H9 (cell line): ENCODE measurements at regions not wholly inside any gene's neighbourhood (a gene's known extent, or its start where the extent isn't known, plus 50 kb on each side); places are given as distances from the start of the nearest gene placed in this dataset.
"Not testable (repeated sequence)": the region's sequence is repeated elsewhere in the genome, so short reads cannot be mapped to it uniquely, and the experiment has no call there.

Experiments used
- DNase-seq: peaks from one replicate; pipeline ENCODE4 v3.0.0-alpha.2; 2017
- H2AFZ ChIP-seq: one replicate; pipeline ENCODE4 v1.6.1; 2013; ENCODE audit warnings: mild to moderate bottlenecking, low read length, control low read depth, moderate library complexity
- H2AK5ac ChIP-seq: 2 replicates; pipeline ENCODE4 v1.6.1; 2013; ENCODE audit warnings: low read length, control low read depth, mixed read lengths; ENCODE audit not compliant: insufficient read length
- H2BK120ac ChIP-seq: one replicate; pipeline ENCODE4 v1.6.1; 2013; ENCODE audit warnings: low read depth, mild to moderate bottlenecking, low read length, control low read depth, inconsistent platforms; ENCODE audit not compliant: poor library complexity, severe bottlenecking
- H2BK12ac ChIP-seq: 2 replicates; pipeline ENCODE4 v1.6.1; 2013; ENCODE audit warnings: low read length, control low read depth, mixed read lengths, low read depth; ENCODE audit not compliant: insufficient read length
- H2BK15ac ChIP-seq: 2 replicates; pipeline ENCODE4 v1.6.1; 2013; ENCODE audit warnings: low read depth, low read length, control low read depth
- H2BK20ac ChIP-seq: one replicate; pipeline ENCODE4 v1.6.1; 2013; ENCODE audit warnings: low read depth, mild to moderate bottlenecking, low read length, control low read depth, inconsistent platforms; ENCODE audit not compliant: poor library complexity, severe bottlenecking
- H2BK5ac ChIP-seq: 2 replicates; pipeline ENCODE4 v1.6.1; 2013; ENCODE audit warnings: low read length, control low read depth, mixed read lengths; ENCODE audit not compliant: insufficient read length
- H3K14ac ChIP-seq: 2 replicates; pipeline ENCODE4 v1.6.1; 2013; ENCODE audit warnings: low read length, control low read depth; ENCODE audit not compliant: insufficient read depth
- H3K18ac ChIP-seq: 2 replicates; pipeline ENCODE4 v1.6.1; 2013; ENCODE audit warnings: low read depth, mild to moderate bottlenecking, mixed read lengths, low read length, control low read depth; ENCODE audit not compliant: insufficient read length
- H3K23ac ChIP-seq: 2 replicates; pipeline ENCODE4 v1.6.1; 2013; ENCODE audit warnings: low read length, control low read depth, mixed read lengths, low read depth; ENCODE audit not compliant: insufficient read length
- H3K23me2 ChIP-seq: 2 replicates; pipeline ENCODE4 v1.6.1; 2013; ENCODE audit warnings: low read depth, mild to moderate bottlenecking, mixed read lengths, low read length, control low read depth; ENCODE audit not compliant: insufficient read length, poor library complexity, severe bottlenecking
- H3K27ac ChIP-seq: 2 replicates; pipeline ENCODE4 v1.5.1; 2013; ENCODE audit warnings: low read length, control low read depth, mixed read lengths, low read depth; ENCODE audit not compliant: insufficient read length
- H3K27me3 ChIP-seq: 2 replicates; pipeline ENCODE4 v1.6.1; 2013; ENCODE audit warnings: low read length, control low read depth, inconsistent platforms; ENCODE audit not compliant: insufficient read depth
- H3K4ac ChIP-seq: 2 replicates; pipeline ENCODE4 v1.6.1; 2013; ENCODE audit warnings: low read depth, mild to moderate bottlenecking, control low read depth, inconsistent platforms, low read length, moderate library complexity
- H3K4me1 ChIP-seq: 2 replicates; pipeline ENCODE4 v1.6.1; 2013; ENCODE audit warnings: low read length, control low read depth, inconsistent platforms; ENCODE audit not compliant: insufficient read depth
- H3K4me2 ChIP-seq: 2 replicates; pipeline ENCODE4 v1.6.1; 2013; ENCODE audit warnings: low read length, control low read depth, mixed read lengths; ENCODE audit not compliant: insufficient read length, insufficient read depth
- H3K56ac ChIP-seq: 2 replicates; pipeline ENCODE4 v1.6.1; 2013; ENCODE audit warnings: low read depth, mild to moderate bottlenecking, mixed read lengths, low read length, control low read depth; ENCODE audit not compliant: insufficient read length
- H3K79me1 ChIP-seq: 2 replicates; pipeline ENCODE4 v1.6.1; 2013; ENCODE audit warnings: low read depth, mild to moderate bottlenecking, moderate library complexity, low read length, control low read depth, inconsistent platforms; ENCODE audit not compliant: insufficient read depth, poor library complexity, severe bottlenecking
- H3K79me2 ChIP-seq: 2 replicates; pipeline ENCODE4 v1.6.1; 2013; ENCODE audit warnings: low read length, control low read depth, inconsistent platforms; ENCODE audit not compliant: insufficient read depth
- H3K9ac ChIP-seq: 2 replicates; pipeline ENCODE4 v1.6.1; 2013; ENCODE audit warnings: low read length, control low read depth, mixed read lengths; ENCODE audit not compliant: insufficient read length; ENCODE audit errors: extremely low read depth
- H3K9me3 ChIP-seq: one replicate; pipeline ENCODE4 v1.6.1; 2013; ENCODE audit warnings: low read depth, low read length, inconsistent platforms; ENCODE audit not compliant: control insufficient read depth
- H3T11ph ChIP-seq: one replicate; pipeline ENCODE4 v1.6.1; 2013; ENCODE audit warnings: mild to moderate bottlenecking, low read length, control low read depth, inconsistent platforms
- H4K20me1 ChIP-seq: one replicate; pipeline ENCODE4 v1.6.1; 2013; ENCODE audit not compliant: control insufficient read depth, insufficient read length, insufficient read depth
- H4K5ac ChIP-seq: 2 replicates; pipeline ENCODE4 v1.6.1; 2013; ENCODE audit warnings: low read depth, mild to moderate bottlenecking, mixed read lengths, low read length, control low read depth; ENCODE audit not compliant: insufficient read length
- H4K8ac ChIP-seq: replicated peaks from 2 replicates; pipeline ENCODE4 v1.6.1; 2013; ENCODE audit warnings: low read length, control low read depth, mixed read lengths, low read depth; ENCODE audit not compliant: insufficient read length
- H4K91ac ChIP-seq: 2 replicates; pipeline ENCODE4 v1.6.1; 2013; ENCODE audit warnings: low read depth, mild to moderate bottlenecking, moderate library complexity, mixed read lengths, low read length, control low read depth; ENCODE audit not compliant: insufficient read length
- H3K27ac Mint-ChIP-seq, 3 experiments: 2 replicates in 2 of 3; 3 replicates in 1 of 3; pipeline ENCODE4 v1.8.0; 2020 to 2021; ENCODE audit warnings: mixed read lengths in 3 of 3, mild to moderate bottlenecking in 1 of 3, moderate library complexity in 1 of 3
- H3K27me3 Mint-ChIP-seq: 2 replicates; pipeline ENCODE4 v1.8.0; 2021; ENCODE audit warnings: low read depth, mild to moderate bottlenecking, moderate library complexity, mixed read lengths
- H3K36me3 Mint-ChIP-seq, 3 experiments: 2 replicates in 2 of 3; 3 replicates in 1 of 3; pipeline ENCODE4 v1.8.0; 2020 to 2021; ENCODE audit warnings: low read depth in 3 of 3, mixed read lengths in 3 of 3; ENCODE audit not compliant: insufficient read depth in 1 of 3
- H3K4me1 Mint-ChIP-seq, 2 experiments: 2 replicates each; pipeline ENCODE4 v1.8.0; 2020; ENCODE audit warnings: mixed read lengths in 2 of 2
- H3K4me3 Mint-ChIP-seq, 2 experiments: 2 replicates in 1 of 2; 3 replicates in 1 of 2; pipeline ENCODE4 v1.8.0; 2020 to 2021; ENCODE audit warnings: mild to moderate bottlenecking in 2 of 2, mixed read lengths in 2 of 2, moderate library complexity in 1 of 2
- H3K9me3 Mint-ChIP-seq, 2 experiments: 2 replicates in 1 of 2; 3 replicates in 1 of 2; pipeline ENCODE4 v1.8.0; 2020; ENCODE audit warnings: mild to moderate bottlenecking in 2 of 2, mixed read lengths in 2 of 2, moderate library complexity in 1 of 2
- WGBS: extraction: QIAGEN DNeasy Blood & Tissue Kit; methylation state at CpG from one replicate; pipeline ENCODE4 v1.1.7; 2013; ENCODE audit warnings: missing lambda C conversion rate, low lambda C conversion rate, mixed read lengths; ENCODE audit not compliant: insufficient read length; ENCODE audit errors: extremely low coverage; 5-methylcytosine and 5-hydroxymethylcytosine counted together
- TF ChIP-seq, protein P1 (sequence below): fragments of 200-600 bp; sonication (generic); conservative IDR thresholded peaks from 3 replicates; pipeline ENCODE4 v1.8.0; 2021; ENCODE audit warnings: antibody characterized with exemption, mild to moderate bottlenecking

DNA sequence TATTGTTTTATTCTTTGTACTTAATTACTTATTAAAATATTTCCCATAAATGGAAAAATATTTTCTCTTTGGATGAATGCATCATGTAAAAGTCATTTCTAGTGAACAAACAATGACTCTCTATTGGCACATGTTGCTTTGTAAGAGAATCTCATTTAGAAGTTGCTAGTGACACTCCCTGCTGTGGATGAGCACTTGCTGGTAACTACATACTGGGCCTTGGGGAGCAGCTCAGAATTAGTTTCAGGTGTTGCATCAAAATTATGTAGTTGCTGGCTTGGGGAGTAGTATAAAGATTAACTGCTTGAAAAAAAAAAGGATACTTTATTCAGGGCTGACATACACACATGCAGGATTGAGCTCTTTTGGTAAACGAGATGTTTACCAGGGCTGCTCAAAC is 80.3 kb upstream of the KCNAB1 start:
- Mint-ChIP-seq H3K4me3 (no peak overlapping the region), H3K27me3 (peaks cover 4% of the 10 kb centered on the region), H3K27ac (no peak overlapping the region), H3K4me1 (peaks cover 7 to 8% of the 10 kb centered on the region in 2 experiments; a peak in 3 of 4 replicates), H3K36me3 (no peaks in the 10 kb centered on the region), H3K9me3 (no peaks in the 10 kb centered on the region)
- H2AK5ac ChIP-seq = no peak overlapping the region
- no peaks in the 10 kb centered on the region for H3K9me3 ChIP-seq
- no peak overlapping the region for H2AFZ ChIP-seq
- no CpG with 5 or more reads among the region's 1 CpG for WGBS
- H3K79me2 ChIP-seq = no peaks in the 10 kb centered on the region
- no peak overlapping the region for H2BK120ac ChIP-seq
- no peak overlapping the region for H3K18ac ChIP-seq
- TF ChIP-seq, protein P1, sequence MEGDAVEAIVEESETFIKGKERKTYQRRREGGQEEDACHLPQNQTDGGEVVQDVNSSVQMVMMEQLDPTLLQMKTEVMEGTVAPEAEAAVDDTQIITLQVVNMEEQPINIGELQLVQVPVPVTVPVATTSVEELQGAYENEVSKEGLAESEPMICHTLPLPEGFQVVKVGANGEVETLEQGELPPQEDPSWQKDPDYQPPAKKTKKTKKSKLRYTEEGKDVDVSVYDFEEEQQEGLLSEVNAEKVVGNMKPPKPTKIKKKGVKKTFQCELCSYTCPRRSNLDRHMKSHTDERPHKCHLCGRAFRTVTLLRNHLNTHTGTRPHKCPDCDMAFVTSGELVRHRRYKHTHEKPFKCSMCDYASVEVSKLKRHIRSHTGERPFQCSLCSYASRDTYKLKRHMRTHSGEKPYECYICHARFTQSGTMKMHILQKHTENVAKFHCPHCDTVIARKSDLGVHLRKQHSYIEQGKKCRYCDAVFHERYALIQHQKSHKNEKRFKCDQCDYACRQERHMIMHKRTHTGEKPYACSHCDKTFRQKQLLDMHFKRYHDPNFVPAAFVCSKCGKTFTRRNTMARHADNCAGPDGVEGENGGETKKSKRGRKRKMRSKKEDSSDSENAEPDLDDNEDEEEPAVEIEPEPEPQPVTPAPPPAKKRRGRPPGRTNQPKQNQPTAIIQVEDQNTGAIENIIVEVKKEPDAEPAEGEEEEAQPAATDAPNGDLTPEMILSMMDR = no peak
- DNase-seq = no peak
- H3K23ac ChIP-seq = no peak overlapping the region
- no peak overlapping the region for H2BK12ac ChIP-seq
- H4K8ac ChIP-seq = no peak overlapping the region
- no peak overlapping the region for H4K91ac ChIP-seq
- H3K23me2 ChIP-seq = no peaks in the 10 kb centered on the region
- H3K4me1 ChIP-seq = no peaks in the 10 kb centered on the region
- H3T11ph ChIP-seq = no peak overlapping the region
- H3K14ac ChIP-seq = no peak overlapping the region
- no peak overlapping the region for H3K27ac ChIP-seq
- H2BK5ac ChIP-seq = no peak overlapping the region
- no peaks in the 10 kb centered on the region for H3K79me1 ChIP-seq
- no peaks in the 10 kb centered on the region for H3K27me3 ChIP-seq
- no peak overlapping the region for H3K9ac ChIP-seq
- H3K4ac ChIP-seq = no peak overlapping the region
- H4K20me1 ChIP-seq = no peaks in the 10 kb centered on the region
- H3K56ac ChIP-seq = no peak overlapping the region
- H3K4me2 ChIP-seq = no peak overlapping the region
- H4K5ac ChIP-seq = no peak overlapping the region
- no peak overlapping the region for H2BK20ac ChIP-seq
- no peak overlapping the region for H2BK15ac ChIP-seq

DNA sequence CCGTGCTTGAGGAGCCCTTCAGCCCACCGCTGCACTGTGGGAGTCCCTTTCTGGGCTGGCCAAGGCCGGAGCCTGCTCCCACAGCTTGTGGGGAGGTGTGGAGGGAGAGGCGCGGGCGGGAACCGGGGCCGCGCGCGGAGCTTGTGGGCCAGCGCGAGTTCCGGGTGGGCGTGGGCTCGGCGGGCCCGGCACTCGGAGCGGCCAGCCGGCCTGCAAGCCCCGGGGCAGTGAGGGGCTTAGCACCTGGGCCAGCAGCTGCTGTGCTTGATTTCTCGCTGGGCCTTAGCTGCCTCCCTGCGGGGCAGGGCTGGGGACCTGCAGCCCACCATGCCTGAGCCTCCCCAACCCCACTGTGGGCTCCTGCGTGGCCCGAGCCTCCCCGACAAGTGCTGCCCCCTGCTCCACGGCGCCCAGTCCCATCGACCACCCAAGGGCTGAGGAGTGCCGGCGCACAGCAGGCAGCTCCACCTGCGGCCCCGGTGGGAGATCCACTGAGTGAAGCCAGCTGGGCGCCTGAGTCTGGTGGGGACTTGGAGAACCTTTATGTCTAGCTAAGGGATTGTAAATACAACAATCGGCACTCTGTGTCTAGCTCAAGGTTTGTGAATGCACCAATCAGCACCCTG is 79.0 kb upstream of the KCNAB1 start:
- not testable (repeated sequence) for H3K4me2 ChIP-seq, H3K14ac ChIP-seq, H4K5ac ChIP-seq, H3K36me3 Mint-ChIP-seq, H4K91ac ChIP-seq, H4K8ac ChIP-seq, H3K18ac ChIP-seq, H3K4ac ChIP-seq, H3K27ac ChIP-seq, H3K27ac Mint-ChIP-seq, H3K4me3 Mint-ChIP-seq, H3K9ac ChIP-seq, H3K9me3 Mint-ChIP-seq, H2BK120ac ChIP-seq, H2BK15ac ChIP-seq, H3K79me2 ChIP-seq, H3K23ac ChIP-seq, H3K27me3 ChIP-seq, H3K4me1 ChIP-seq, H4K20me1 ChIP-seq, H3K79me1 ChIP-seq, H3K23me2 ChIP-seq, H3K56ac ChIP-seq, H2BK5ac ChIP-seq, H2BK12ac ChIP-seq, H3K9me3 ChIP-seq, H3K27me3 Mint-ChIP-seq, H3T11ph ChIP-seq, H2AFZ ChIP-seq, H2BK20ac ChIP-seq, DNase-seq, H2AK5ac ChIP-seq
- no CpG with 5 or more reads among the region's 36 CpGs for WGBS
- peaks cover 18% of the 10 kb centered on the region in 2 experiments for H3K4me1 Mint-ChIP-seq
